Fibroblast of skin of back (primary cell): ENCODE measurements at regions not wholly inside any gene's neighbourhood (a gene's known extent, or its start where the extent isn't known, plus 50 kb on each side); places are given as distances from the start of the nearest gene placed in this dataset.
"Not testable (repeated sequence)": the region's sequence is repeated elsewhere in the genome, so short reads cannot be mapped to it uniquely, and the experiment has no call there.

Experiments used
- DNase-seq: peaks from one replicate; pipeline ENCODE4 v3.0.0-alpha.2; 2013

DNA sequence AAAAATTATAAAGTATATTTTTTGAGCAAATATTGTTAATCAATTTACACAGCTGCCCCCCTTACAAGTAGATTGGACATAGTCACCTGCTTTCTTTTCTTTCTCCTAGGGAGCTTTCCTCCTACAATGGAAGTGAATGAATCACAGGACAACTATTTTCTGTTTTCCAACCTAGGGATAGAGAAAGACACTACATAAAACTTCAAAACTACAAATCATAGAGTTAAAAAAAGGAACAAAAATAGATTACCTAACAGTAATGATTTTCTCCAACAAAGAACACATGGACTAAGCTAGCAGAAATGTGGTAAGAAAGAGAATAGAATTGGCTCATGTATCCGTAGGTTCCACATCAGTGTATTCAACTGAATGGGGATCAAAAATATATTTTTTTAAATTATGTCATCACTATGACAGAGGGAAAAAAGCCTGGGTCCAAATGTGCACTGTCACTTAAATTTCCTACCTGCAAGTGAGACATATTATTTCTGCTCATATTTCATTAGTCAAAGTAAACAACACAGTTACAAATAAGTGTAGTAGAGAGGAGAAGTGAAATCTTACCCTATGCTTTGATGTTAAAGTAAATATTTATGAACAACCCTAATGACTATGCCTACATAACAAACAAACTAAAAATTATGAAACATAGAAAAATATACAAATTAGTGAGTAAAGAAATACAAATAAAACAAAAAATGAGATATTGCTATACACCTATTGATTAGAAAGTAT is 756.7 kb downstream of the SOCS6 start:
- no peak for DNase-seq

DNA sequence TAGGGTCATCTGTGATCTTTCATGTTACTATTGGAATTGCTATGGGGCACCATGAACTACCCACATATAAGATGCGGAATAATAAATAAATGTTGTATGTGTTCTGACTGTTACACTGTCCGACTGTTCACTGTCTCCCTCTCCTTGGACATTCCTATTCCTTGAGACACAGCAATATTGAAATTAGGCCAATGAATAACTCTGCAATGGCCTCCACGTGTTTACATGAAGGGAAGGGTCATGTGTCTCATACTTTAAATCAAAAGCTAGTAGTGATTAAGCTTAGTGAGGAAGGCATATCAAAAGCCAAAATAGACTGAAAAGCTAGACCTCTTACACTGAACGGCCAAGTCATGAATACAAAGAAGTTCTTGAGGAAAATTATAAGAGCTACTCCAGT is 751.3 kb downstream of the SOCS6 start:
- DNase-seq = no peak

DNA sequence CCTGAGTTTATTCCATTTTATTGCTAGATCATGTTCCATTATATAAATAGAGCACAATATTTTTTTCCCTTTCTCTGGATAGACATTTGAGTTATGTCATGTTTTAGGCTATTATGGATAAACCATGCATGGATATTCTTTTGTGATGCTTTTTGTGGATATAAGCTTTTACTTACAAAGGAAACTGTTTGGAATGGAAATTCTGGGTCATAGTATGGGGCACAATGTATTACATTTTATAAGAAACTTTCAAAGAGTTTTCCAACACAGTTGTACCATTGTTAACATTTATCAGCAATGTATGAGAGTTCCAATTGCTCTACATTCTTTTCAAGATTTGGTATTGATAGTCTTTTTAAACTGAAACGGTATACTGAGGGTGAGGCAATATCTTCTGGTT is 749.4 kb downstream of the SOCS6 start:
- no peak for DNase-seq

DNA sequence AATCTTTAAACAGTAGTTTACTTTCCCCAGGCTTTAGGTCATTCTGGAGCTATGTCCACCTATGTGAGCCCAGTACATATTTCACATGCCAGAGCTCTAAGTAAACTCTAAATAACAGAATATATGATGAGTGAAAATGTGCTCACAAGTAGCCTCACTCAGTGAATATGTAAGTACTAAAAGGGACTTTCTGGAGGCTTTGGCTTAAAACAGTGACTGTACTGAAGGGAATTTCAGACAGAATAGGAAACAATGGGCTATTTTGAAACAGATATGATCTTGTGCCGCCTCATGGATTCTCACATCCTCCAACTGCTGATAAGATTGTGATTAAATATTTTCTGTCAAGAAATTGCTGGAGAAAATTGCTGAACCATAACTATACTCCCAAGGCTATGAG is 747.9 kb downstream of the SOCS6 start:
- peak; percentile 16 for DNase-seq

DNA sequence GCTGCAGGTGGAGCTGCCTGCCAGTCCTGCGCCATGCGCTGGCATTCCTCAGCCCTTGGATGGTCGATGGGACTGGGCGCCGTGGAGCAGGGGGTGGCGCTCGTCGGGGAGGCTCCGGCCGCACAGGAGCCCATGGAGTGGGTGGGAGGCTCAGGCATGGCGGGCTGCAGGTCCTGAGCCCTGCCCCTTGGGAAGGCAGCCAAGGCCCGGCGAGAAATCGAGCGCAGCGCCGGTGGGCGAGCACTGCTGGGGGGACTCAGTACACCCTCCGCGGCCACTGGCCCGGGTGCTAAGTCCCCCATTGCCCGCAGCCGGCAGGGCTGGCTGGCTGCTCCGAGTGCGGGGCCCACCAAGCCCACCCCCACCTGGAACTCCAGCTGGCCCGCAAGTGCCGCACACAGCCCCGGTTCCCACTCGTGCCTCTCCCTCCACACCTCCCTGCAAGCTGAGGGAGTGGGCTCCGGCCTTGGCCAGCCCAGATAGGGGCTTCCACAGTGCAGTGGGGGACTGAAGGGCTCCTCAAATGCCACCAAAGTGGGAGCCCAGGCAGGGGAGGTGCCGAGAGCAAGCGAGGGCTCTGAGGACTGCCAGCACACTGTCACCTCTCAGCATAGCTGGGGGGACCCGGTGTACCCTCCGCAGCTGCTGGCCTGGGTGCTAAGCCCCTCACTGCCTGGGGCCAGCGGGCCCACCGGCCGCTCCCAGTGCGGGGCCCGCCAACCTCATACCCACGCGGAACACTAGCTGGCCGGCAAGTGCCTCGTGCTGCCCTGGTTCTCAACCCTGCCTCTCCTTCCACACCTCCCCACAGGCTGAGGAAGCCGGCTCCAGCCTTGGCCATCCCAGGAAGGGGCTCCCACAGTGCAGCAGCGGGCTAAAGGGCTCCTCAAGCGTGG is 742.7 kb downstream of the SOCS6 start:
- not testable (repeated sequence) for DNase-seq

DNA sequence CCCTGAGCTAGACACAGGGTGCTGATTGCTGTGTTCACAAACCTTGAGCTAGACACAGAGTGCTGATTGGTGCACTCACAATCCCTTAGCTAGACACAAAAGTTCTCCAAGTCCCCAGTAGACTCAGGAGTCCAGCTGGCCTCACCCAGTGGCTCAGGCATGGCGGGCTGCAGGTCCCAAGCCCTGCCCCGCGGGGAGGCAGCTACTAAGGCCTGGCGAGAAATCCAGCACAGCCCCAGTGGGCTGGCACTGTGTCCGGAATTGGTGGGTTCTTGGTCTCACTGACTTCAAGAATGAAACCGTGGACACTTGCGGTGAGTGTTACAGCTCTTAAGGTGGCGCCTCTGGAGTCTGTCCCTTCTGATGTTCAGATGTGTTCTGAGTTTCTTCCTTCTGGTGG is 741.2 kb downstream of the SOCS6 start:
- not testable (repeated sequence) for DNase-seq

DNA sequence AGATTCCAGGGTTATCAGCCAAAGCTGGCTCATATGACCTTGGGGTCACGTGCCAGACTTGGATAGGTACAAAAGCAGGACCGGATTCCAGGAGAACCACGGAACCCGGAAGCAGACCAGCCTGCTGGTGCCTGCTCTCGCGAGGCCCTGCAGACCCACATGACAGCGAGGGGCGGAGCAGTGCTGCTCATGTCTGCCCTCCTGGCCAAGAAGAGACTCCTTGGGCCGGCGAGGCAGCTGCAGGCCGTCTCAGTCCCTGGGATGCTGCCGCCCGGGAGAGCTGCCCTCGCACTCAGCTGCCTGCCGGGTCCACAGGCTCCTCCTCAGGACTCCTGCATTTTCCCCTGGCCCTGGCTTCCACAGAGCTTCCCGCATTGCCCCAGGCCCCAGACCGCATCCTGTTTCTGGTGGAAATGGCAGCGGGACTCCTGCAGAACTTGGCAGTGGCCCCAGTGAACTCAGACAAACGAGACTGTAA is 739.5 kb downstream of the SOCS6 start:
- peak; percentile 5 for DNase-seq

DNA sequence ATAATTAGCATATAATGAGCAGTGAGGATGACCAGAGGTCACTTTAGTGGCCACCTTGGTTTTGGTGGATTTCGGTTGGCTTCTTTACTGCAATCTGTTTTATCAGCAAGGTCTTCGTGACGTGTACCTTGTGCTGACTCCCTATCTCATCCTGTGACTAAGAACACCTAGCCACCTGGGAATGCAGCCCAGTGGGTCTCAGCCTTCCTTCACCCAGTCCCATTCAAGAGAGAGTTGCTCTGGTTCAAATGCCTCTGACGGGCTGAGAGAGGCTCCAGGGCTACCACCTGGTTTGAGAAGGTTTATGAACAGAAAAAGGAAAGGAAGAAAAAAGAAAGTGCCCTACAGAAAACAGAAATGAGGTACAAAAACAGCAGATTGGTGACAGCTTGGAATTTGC is 738.7 kb downstream of the SOCS6 start:
- no peak for DNase-seq

DNA sequence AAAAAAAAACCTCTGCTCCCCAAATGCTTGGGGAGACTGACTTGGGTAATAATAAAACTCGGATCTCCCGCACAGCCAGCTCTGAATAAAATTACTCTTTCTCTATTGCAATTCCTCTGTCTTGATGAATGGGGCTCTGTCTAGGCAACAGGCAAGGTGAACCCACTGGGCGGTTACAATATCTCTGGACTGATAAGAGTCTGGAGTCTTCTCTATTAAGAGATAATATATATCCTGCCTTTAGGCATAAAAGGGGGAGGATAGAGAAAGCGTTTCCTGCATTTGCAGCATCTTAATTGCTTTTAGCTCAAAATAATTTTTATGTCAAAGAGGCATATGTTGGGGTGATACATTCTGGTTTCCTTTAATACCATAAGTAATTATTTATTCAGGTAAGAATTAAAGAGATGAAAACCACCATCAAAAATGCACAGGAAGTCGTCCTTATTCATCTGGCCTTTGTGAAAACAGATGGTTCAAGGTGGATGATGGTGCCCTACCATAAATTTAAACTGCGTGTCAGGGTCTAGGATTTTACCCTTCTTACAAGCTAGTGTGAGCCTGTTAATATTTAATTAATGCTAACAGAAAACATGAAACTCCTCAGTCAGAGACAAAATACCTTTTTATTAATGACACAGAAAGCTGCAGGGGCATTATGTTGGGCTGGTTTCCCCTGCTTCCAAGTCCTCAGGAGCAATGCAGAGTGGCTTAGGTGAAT is 736.8 kb downstream of the SOCS6 start:
- DNase-seq = no peak

DNA sequence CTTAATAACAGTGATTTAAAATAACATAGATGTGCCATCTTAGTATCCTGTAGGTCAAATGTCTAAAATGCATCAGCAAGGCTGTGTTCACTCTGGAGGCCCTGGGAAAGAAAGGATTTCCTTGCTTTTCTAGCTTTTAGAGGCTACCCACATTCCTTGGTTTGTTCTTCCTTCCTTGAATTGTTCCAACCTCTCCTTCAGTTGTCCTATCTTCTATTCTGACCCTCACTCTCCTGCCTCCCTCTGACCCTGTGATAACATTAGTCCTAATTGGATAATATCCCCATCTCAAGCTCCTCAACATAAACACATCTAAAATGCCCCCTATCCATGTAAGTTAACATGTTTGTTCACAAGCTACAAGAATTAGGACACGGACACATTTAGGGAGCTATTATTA is 733.5 kb downstream of the SOCS6 start:
- no peak for DNase-seq

DNA sequence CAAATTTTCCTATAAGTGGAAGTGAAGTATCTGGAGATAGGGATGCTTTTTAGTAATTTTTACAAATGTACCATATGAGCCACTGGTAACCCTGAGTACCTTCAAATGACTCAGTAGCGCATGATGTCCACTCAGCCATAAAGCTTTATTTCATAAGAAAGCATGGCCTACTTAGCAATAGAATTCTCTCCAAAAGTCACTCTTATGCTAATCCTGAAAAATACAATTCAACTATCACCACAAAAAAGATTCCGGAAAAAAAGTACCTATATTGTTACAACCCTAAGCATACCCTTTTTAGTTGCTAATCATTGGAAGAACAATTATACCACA is 732.2 kb downstream of the SOCS6 start:
- DNase-seq = no peak

DNA sequence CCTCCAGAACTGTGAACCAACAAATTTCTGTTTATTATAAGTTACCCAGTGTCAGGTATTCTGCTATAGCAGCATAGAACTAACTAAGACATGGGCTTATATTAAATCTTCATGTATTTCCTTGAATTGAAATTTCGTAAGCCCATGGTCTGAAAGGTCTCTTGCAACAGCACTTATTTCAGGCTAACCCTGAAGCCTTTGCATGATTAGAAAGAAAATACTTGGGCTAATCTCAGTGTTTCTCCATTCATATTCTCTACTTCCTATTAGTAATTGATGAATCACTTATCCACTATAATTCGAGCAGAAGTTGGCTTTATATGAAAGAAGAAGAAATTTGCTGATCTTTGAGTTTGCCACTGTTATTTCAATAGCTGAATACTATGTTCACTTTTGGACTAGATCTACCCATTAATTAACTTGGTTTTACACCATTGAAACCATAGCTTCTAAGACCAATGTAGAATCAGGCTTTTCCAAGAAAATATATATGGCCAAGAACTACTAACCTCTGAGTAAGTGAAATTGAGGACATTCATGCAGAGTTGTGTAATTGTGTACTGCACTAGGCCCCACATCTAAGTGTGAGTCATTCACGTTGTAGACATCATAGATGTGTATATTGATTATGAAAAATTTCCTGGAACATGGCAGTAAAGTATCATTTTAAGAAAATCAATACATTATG is 731.6 kb downstream of the SOCS6 start:
- no peak for DNase-seq

DNA sequence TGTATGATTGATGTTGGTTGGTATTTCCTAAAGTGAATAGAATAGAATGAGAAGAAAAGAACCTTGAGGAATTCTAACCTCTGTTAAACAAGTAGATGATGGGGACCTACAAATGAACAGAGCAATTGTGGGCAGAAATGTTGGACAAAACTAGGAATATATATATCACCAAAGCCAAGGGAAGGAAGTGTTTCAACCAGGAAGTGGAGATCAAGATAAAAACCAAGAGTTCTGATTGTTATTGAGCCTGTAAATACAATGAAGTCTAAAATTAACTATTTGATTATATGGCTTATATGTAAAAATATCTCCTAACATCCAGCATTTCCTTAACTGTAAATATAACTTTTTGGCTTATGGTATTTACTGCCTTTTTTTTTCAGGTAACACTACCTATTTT is 730.0 kb downstream of the SOCS6 start:
- no peak for DNase-seq

DNA sequence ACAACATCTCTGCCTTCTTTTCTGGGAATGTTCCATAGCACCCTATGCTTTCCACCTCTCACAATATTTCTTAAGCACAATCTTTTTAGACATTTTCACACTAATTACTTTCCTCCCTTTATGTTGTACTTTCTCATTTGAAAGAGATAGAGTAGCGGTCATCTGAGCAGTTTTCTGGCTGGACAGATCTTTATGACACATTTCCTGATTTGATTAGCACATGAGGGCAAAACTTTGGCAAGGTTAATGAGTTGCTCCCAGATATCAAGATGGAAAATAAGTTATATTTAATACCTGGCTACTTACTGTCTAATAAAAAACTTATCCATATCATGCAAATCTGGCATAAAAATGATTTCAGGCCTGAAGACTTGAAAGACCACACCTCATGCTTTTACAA is 723.9 kb downstream of the SOCS6 start:
- DNase-seq = no peak

DNA sequence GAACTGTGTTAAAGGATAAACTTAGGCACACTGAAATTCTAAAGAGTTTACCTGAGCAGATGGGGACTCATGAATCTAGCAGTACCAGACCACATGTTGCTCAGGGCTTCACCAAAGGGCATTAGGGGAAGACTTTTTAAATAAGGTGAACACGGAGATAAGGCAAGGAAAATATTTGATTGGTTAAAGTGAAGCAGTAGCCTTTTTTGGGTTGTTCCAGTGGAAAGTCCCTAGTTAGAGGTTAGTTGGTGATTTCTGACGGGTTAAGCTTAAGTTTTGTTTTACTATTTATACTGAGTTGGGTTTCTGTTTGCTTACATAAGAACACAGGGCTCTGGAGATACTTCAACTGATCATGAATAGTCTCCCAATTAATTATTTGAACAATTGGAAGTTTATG is 722.5 kb downstream of the SOCS6 start:
- no peak for DNase-seq

DNA sequence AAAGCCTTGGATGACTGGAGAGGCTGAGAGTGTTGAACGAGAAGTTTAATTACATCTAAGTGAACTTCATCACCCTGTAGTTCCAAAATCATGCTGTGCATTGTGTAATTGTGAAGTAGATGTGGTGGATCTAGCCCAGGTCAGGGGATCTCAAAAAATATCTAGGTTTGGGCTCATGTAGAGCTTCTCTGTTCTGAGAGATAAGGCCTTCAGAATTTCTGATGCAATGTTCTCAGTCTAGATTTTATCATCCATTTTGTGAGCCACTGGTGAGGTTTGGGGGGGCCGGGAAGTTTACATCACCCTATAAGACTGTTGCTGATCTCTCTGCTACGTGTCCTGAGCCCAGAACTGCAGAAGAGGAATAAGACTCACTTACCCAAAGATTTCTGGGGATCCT is 719.4 kb downstream of the SOCS6 start:
- no peak for DNase-seq

DNA sequence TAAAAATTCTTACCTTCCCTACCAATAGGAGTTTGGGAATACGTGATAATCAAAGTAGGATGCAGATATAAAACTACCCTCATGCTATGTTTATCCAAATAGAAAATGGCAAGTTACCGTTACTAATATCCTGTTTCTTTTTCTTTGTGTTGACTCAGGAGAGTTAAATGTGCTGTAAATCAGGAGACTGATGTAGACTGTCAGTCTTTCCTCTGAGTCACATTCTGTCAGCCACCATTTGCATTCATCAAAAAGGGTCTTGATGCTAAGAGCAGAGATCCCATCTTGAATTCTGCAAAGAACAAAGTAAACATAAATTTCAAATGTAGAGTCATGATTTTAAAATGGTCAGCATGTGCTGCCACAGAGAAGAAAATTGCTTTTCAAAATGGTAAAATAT is 712.8 kb downstream of the SOCS6 start:
- no peak for DNase-seq

DNA sequence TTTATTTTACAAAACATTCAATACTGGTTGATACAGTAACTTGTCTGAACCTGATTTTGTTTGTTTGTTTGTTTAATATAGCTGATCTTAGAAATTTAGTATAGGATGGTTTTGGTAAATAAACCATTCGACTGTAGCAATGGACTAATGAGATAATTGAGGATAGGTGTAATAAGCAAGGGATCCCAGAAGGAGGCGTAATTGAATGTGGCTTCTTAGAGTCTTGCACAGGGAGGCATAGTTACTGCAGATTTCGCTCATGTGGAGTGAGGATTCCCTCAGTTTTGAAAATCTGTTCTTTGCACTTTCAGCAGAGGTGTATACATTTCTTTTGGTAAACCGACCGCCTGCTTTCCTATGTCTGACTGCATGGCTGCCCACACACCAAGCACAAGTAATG is 709.6 kb downstream of the SOCS6 start:
- no peak for DNase-seq

DNA sequence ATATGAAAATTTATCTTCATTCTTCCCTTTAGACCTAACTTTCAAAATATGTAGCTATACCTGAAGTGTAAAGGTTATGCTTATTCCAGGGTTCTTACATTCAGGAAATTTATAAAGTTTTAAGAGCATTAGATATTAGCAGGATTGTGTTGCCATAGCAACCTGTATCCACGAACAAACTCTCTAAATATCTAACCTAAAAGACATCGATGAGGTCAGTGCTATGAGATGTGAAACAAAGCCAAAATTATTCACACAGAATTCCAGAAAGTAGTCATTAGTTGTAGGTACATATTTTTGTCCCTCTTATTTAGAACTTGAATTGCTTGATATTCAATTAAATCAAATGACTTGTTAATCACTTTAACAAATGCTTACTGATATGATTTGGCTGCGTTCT is 705.3 kb downstream of the SOCS6 start:
- no peak for DNase-seq

DNA sequence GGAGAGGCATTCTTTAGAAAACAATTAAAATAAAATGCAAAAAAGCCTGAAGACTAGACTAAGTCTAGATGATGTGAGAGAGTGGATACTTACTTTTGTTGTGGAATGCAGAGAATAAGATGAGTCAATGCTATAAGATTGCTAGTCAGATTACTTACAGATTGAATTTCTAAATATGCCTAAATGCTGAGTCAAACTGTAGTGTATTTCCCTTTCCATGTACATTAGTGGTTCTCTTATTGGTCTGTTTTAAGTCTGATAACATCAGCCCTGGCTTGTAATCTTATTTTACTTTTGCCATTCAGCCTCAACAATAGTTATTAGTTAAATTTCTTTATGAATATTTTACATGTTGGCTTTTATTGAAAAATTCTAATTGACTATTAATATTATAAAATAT is 702.7 kb downstream of the SOCS6 start:
- DNase-seq = peak; percentile 12

DNA sequence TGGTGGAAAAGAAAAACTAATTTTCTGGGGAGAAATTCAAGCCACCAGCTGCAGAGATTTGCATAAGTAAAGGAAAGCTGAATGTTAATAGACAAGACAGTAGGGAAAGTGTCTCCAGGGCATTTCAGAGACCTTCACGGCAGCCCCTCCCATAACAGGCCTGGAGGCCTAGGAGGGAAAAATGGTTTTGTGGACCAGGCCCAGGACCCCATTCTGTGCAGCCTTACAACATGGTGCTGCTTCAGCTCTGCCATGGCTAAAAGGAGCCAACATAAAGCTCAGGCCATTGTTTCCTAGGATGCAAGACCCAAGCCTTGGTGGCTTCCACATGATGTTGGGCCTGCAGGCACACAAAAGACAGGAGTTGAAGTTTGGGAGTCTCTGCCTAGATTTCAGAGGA is 697.1 kb downstream of the SOCS6 start:
- no peak for DNase-seq

DNA sequence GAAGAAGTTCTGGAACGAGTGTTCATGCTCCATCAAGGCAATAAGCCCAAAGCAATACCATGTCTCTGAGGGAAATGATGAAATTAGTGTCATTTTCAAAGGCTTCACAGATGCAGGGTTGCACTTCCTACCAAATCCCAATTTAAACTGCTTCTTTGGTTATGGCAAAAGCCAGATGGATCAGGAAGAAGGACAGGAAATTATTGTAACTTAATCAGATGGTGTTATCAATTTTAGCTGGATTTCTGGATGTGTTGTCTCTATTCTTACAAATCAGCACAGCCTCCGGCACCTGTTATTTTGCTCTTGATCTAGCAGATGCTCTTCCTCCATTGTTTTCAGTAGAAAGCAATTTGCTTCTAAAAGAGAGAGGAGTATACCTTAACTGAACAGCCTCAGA is 693.4 kb downstream of the SOCS6 start:
- no peak for DNase-seq
